Left renal cortex interstitium (tissue), 4 donors: ENCODE measurements at regions not wholly inside any gene's neighbourhood (a gene's known extent, or its start where the extent isn't known, plus 50 kb on each side); places are given as distances from the start of the nearest gene placed in this dataset.

Experiments used
- DNase-seq, 4 donors: peaks; one replicate each; pipeline ENCODE4 v3.0.0-alpha.2; 2013; ENCODE audit warnings: low read depth in 4 of 4, low spot score in 2 of 4, missing footprints in 1 of 4

- DNase-seq = no peak
These were observed 376.4 kb downstream of the FGF9 start for GRCh38 chr13:22047082-22047784.

- no peak for DNase-seq
These were observed 376.9 kb downstream of the FGF9 start for GRCh38 chr13:22047785-22048104.

- DNase-seq = no peak
These were observed 378.5 kb downstream of the FGF9 start for GRCh38 chr13:22049384-22049783.

GRCh38 chr13:22050951-22051563 is 380.2 kb downstream of the FGF9 start:
- DNase-seq = no peak

GRCh38 chr13:22053053-22053452 is 382.2 kb downstream of the FGF9 start:
- DNase-seq = no peak

GRCh38 chr13:22055259-22055658 is 384.4 kb downstream of the FGF9 start:
- DNase-seq = no peak

- DNase-seq = no peak
These were observed 389.3 kb downstream of the FGF9 start for GRCh38 chr13:22060187-22060586.

GRCh38 chr13:22061371-22061805 is 390.5 kb downstream of the FGF9 start:
- no peak for DNase-seq

GRCh38 chr13:22061806-22062391 is 391.0 kb downstream of the FGF9 start:
- no peak for DNase-seq

- DNase-seq = no peak
These were observed 391.8 kb downstream of the FGF9 start for GRCh38 chr13:22062478-22063205.

GRCh38 chr13:22063416-22064124 is 392.7 kb downstream of the FGF9 start:
- DNase-seq = no peak

GRCh38 chr13:22064854-22065620 is 394.2 kb downstream of the FGF9 start:
- DNase-seq = no peak

GRCh38 chr13:22073718-22074117 is 402.8 kb downstream of the FGF9 start:
- DNase-seq = no peak

- DNase-seq = no peak
These were observed 403.5 kb downstream of the FGF9 start for GRCh38 chr13:22074403-22074802.

GRCh38 chr13:22076658-22077057 is 405.8 kb downstream of the FGF9 start:
- no peak for DNase-seq

GRCh38 chr13:22077205-22077683 is 406.4 kb downstream of the FGF9 start:
- DNase-seq = no peak

GRCh38 chr13:22077764-22078163 is 406.9 kb downstream of the FGF9 start:
- no peak for DNase-seq

- no peak for DNase-seq
These were observed 409.1 kb downstream of the FGF9 start for GRCh38 chr13:22079961-22080360.

GRCh38 chr13:22080832-22081231 is 410.0 kb downstream of the FGF9 start:
- DNase-seq = no peak

- no peak for DNase-seq
These were observed 410.6 kb downstream of the FGF9 start for GRCh38 chr13:22081430-22081829.
